ENCODE measurements at regions not wholly inside any gene's neighbourhood (a gene's known extent, or its start where the extent isn't known, plus 50 kb on each side); places are given as distances from the start of the nearest gene placed in this dataset.

GRCh38 chr21:41593051-41593759 lies 85.2 kb upstream of the TMPRSS2 start:
- no peak for DNase-seq (ENCODE audit: low read depth in 2 of 2)

- no peak for DNase-seq (ENCODE audit: low read depth in 2 of 2)
Measured at GRCh38 chr21:41589620-41590175, 81.7 kb upstream of the TMPRSS2 start.

GRCh38 chr21:41589131-41589530 lies 81.2 kb upstream of the TMPRSS2 start:
- DNase-seq (ENCODE audit: low read depth in 2 of 2): no peak

GRCh38 chr21:41585199-41585994 lies 77.4 kb upstream of the TMPRSS2 start:
- no peak for DNase-seq (ENCODE audit: low read depth in 2 of 2)

- no peak for DNase-seq (ENCODE audit: low read depth in 2 of 2)
Measured at GRCh38 chr21:41584603-41585176, 76.7 kb upstream of the TMPRSS2 start.

- no peak for DNase-seq (ENCODE audit: low read depth in 2 of 2)
Measured at GRCh38 chr21:41583274-41583790, 75.4 kb upstream of the TMPRSS2 start.

GRCh38 chr21:41582866-41583265 lies 74.9 kb upstream of the TMPRSS2 start:
- DNase-seq (ENCODE audit: low read depth in 2 of 2): no peak

- DNase-seq (ENCODE audit: low read depth in 2 of 2): no peak
Measured at GRCh38 chr21:41582298-41582840, 74.4 kb upstream of the TMPRSS2 start.

- DNase-seq (ENCODE audit: low read depth in 2 of 2): no peak
Measured at GRCh38 chr21:41581592-41582228, 73.8 kb upstream of the TMPRSS2 start.

GRCh38 chr21:41580758-41581554 lies 73.0 kb upstream of the TMPRSS2 start:
- no peak for DNase-seq (ENCODE audit: low read depth in 2 of 2)

- DNase-seq (ENCODE audit: low read depth in 2 of 2): no peak
Measured at GRCh38 chr21:41579692-41580091, 71.7 kb upstream of the TMPRSS2 start.

- no peak for DNase-seq (ENCODE audit: low read depth in 2 of 2)
Measured at GRCh38 chr21:41578716-41579115, 70.8 kb upstream of the TMPRSS2 start.

- DNase-seq (ENCODE audit: low read depth in 2 of 2): no peak
Measured at GRCh38 chr21:41578083-41578482, 70.1 kb upstream of the TMPRSS2 start.

GRCh38 chr21:41576013-41576615 lies 68.2 kb upstream of the TMPRSS2 start:
- DNase-seq (ENCODE audit: low read depth in 2 of 2): no peak

GRCh38 chr21:41573902-41574690 lies 66.1 kb upstream of the TMPRSS2 start:
- no peak for DNase-seq (ENCODE audit: low read depth in 2 of 2)

GRCh38 chr21:41571938-41572510 lies 64.1 kb upstream of the TMPRSS2 start:
- DNase-seq (ENCODE audit: low read depth in 2 of 2): no peak

GRCh38 chr21:41570791-41571355 lies 62.9 kb upstream of the TMPRSS2 start:
- no peak for DNase-seq (ENCODE audit: low read depth in 2 of 2)

- DNase-seq (ENCODE audit: low read depth in 2 of 2): no peak
Measured at GRCh38 chr21:41568606-41569385, 60.8 kb upstream of the TMPRSS2 start.

Measured in activated CD4-positive, alpha-beta T cell treated with anti-CD3 and anti-CD28 coated beads for 24 hours (primary cell).